GM23338 (cell line): ENCODE measurements at regions not wholly inside any gene's neighbourhood (a gene's known extent, or its start where the extent isn't known, plus 50 kb on each side); places are given as distances from the start of the nearest gene placed in this dataset.

Experiments
- CTCF ChIP-seq, 2 experiments: fragments of 200-600 bp in 1 of 2; sonication (generic) in 1 of 2; conservative IDR thresholded peaks; 2 replicates each; pipeline versions ENCODE4 v1.5.1 to v1.6.1; 2016 to 2017; ENCODE audit warnings: antibody characterized with exemption in 2 of 2, low read depth in 2 of 2, mild to moderate bottlenecking in 2 of 2, moderate library complexity in 1 of 2
- EZH2 ChIP-seq: fragments of 200-600 bp; sonication (generic); IDR thresholded peaks from one replicate; pipeline ENCODE4 v1.8.0; 2017; ENCODE audit warnings: antibody characterized with exemption, mild to moderate bottlenecking, low read depth; ENCODE audit not compliant: unreplicated experiment
- REST ChIP-seq: IDR thresholded peaks from one replicate; pipeline ENCODE4 v1.6.1; 2018; ENCODE audit warnings: antibody characterized with exemption; ENCODE audit not compliant: unreplicated experiment
- ZNF331 ChIP-seq: fragments of 250-450 bp; sonication (Bioruptor Pico); IDR thresholded peaks from 2 replicates; pipeline ENCODE4 v1.5.0; 2020; ENCODE audit warnings: low read depth, mild to moderate bottlenecking, moderate library complexity

- TF ChIP-seq CTCF (conservative IDR thresholded peaks at IDR 0.05; ENCODE audit: low read depth in 2 of 2) (no peak), REST (no peak), EZH2 (no peak), ZNF331 (no peak)
Observed at GRCh38 chr6:33959329-33959651, 155.5 kb upstream of the MLN start.
